ENCODE measurements at regions not wholly inside any gene's neighbourhood (a gene's known extent, or its start where the extent isn't known, plus 50 kb on each side); places are given as distances from the start of the nearest gene placed in this dataset.

DNA sequence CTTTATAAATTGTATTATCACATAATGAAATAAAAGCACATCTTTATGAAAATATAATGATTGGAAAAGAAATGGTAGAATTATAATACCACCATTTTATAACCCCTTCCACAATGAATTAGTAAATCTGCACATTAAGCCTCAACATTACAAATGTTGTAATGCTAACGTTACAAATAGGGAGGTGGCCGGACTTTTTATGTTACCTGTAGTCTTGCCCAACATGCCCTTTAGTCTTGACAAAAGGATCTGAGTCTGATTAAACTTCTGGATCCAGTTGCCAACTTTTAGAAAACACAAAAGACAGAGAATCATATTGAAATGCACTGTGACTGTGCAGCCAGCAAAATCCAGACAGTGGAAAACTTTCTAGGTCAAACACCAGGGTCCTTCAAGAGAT lies 617.3 kb downstream of the KCNJ3 start:
- Histone ChIP-seq H3K9ac (ENCODE audit: extremely low read depth, low read length, poor library complexity, severe bottlenecking) (no peak overlapping the region), H3K27ac (ENCODE audit: low read depth, low read length) (no peak overlapping the region), H3K36me3 (ENCODE audit: control insufficient read depth, insufficient read depth, low read length) (no peaks in the 10 kb centered on the region), H3K4me3 (ENCODE audit: low read length) (no peak overlapping the region), H3K4me1 (ENCODE audit: control insufficient read depth, insufficient read depth, low read length) (no peaks in the 10 kb centered on the region), H3K27me3 (ENCODE audit: control insufficient read depth, insufficient read depth, low read length, poor library complexity, severe bottlenecking) (no peaks in the 10 kb centered on the region), H3K9me3 (ENCODE audit: control insufficient read depth, low read length) (no peaks in the 10 kb centered on the region)
- H3K9me3 Mint-ChIP-seq: no peaks in the 10 kb centered on the region
- H3K4me3 Mint-ChIP-seq: no peak overlapping the region
- H3K27me3 Mint-ChIP-seq (ENCODE audit: insufficient read depth): no peaks in the 10 kb centered on the region
- H3K27ac Mint-ChIP-seq: no peak overlapping the region
- no peaks in the 10 kb centered on the region for H3K4me1 Mint-ChIP-seq
- no peaks in the 10 kb centered on the region for H3K36me3 Mint-ChIP-seq (ENCODE audit: low read depth)
- TF ChIP-seq, protein P1, sequence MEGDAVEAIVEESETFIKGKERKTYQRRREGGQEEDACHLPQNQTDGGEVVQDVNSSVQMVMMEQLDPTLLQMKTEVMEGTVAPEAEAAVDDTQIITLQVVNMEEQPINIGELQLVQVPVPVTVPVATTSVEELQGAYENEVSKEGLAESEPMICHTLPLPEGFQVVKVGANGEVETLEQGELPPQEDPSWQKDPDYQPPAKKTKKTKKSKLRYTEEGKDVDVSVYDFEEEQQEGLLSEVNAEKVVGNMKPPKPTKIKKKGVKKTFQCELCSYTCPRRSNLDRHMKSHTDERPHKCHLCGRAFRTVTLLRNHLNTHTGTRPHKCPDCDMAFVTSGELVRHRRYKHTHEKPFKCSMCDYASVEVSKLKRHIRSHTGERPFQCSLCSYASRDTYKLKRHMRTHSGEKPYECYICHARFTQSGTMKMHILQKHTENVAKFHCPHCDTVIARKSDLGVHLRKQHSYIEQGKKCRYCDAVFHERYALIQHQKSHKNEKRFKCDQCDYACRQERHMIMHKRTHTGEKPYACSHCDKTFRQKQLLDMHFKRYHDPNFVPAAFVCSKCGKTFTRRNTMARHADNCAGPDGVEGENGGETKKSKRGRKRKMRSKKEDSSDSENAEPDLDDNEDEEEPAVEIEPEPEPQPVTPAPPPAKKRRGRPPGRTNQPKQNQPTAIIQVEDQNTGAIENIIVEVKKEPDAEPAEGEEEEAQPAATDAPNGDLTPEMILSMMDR (conservative IDR thresholded peaks at IDR 0.05): no peak
- WGBS, 2 experiments (ENCODE audit: insufficient coverage in 1 of 2, insufficient read length in 1 of 2): 90 to 100% methylated on average over 1 to 2 of the region's 2 CpGs
- DNase-seq: no peak

DNA sequence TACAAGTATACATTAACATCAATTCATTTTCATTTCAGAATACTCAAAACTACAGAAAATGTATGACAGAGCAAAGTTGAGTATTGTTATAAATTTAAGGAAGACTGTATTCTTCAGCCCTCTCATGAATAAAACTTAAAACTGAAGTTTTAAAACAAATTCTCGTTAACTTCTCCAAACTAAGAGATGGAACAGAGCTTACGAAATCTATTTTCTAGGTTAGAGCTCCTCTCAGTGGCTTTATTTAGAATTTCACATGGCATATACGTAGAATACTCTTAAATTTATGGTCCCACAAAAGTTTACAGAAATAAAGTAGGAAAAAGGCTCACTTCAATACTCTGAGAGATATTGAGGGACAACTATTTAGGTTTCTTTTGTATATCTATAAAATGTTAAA lies 612.1 kb downstream of the KCNJ3 start:
- WGBS, 2 experiments (ENCODE audit: insufficient coverage in 1 of 2, insufficient read length in 1 of 2): 52% methylated on average over 3 of the region's 3 CpGs; no CpG with 5 or more reads in 1 of the 2 experiments
- H3K36me3 Mint-ChIP-seq (ENCODE audit: low read depth): no peaks in the 10 kb centered on the region

GRCh38 chr2:155309483-155309882 lies 611.0 kb downstream of the KCNJ3 start:
- no peaks in the 10 kb centered on the region for H3K36me3 ChIP-seq (ENCODE audit: control insufficient read depth, insufficient read depth, low read length)
- no peak for DNase-seq
- H3K4me3 Mint-ChIP-seq: no peak overlapping the region
- no peaks in the 10 kb centered on the region for H3K9me3 Mint-ChIP-seq
- no peaks in the 10 kb centered on the region for H3K27me3 Mint-ChIP-seq (ENCODE audit: insufficient read depth)
- no peaks in the 10 kb centered on the region for H3K4me1 Mint-ChIP-seq
- H3K9me3 ChIP-seq (ENCODE audit: control insufficient read depth, low read length): no peaks in the 10 kb centered on the region
- H3K27ac Mint-ChIP-seq: no peak overlapping the region
- no peak overlapping the region for H3K4me3 ChIP-seq (ENCODE audit: low read length)
- no peaks in the 10 kb centered on the region for H3K27me3 ChIP-seq (ENCODE audit: control insufficient read depth, insufficient read depth, low read length, poor library complexity, severe bottlenecking)
- no peak overlapping the region for H3K9ac ChIP-seq (ENCODE audit: extremely low read depth, low read length, poor library complexity, severe bottlenecking)
- TF ChIP-seq, protein P1 (conservative IDR thresholded peaks at IDR 0.05): no peak
- H3K27ac ChIP-seq (ENCODE audit: low read depth, low read length): no peak overlapping the region
- H3K4me1 ChIP-seq (ENCODE audit: control insufficient read depth, insufficient read depth, low read length): no peaks in the 10 kb centered on the region
- no peaks in the 10 kb centered on the region for H3K36me3 Mint-ChIP-seq (ENCODE audit: low read depth)
- 100% methylated on average over 1 of the region's 1 CpG; no CpG with 5 or more reads in 1 of the 2 experiments for WGBS, 2 experiments (ENCODE audit: insufficient coverage in 1 of 2, insufficient read length in 1 of 2)

More for the DNA sequence above, 612.1 kb downstream of the KCNJ3 start:
- TF ChIP-seq, protein P1 (conservative IDR thresholded peaks at IDR 0.05): peak; percentile 85
- H3K4me3 ChIP-seq (ENCODE audit: low read length): no peak overlapping the region
- H3K36me3 ChIP-seq (ENCODE audit: control insufficient read depth, insufficient read depth, low read length): no peaks in the 10 kb centered on the region
- no peak overlapping the region for H3K27ac ChIP-seq (ENCODE audit: low read depth, low read length)
- Mint-ChIP-seq H3K27me3 (ENCODE audit: insufficient read depth) (no peaks in the 10 kb centered on the region), H3K27ac (no peak overlapping the region), H3K4me1 (no peaks in the 10 kb centered on the region), H3K9me3 (no peaks in the 10 kb centered on the region), H3K4me3 (no peak overlapping the region)
- no peak for DNase-seq
- no peaks in the 10 kb centered on the region for H3K27me3 ChIP-seq (ENCODE audit: control insufficient read depth, insufficient read depth, low read length, poor library complexity, severe bottlenecking)
- no peak overlapping the region for H3K9ac ChIP-seq (ENCODE audit: extremely low read depth, low read length, poor library complexity, severe bottlenecking)
- H3K9me3 ChIP-seq (ENCODE audit: control insufficient read depth, low read length): no peaks in the 10 kb centered on the region
- H3K4me1 ChIP-seq (ENCODE audit: control insufficient read depth, insufficient read depth, low read length): no peaks in the 10 kb centered on the region

Data from endodermal cell (in vitro differentiated cells).